GM23338 (cell line): ENCODE measurements at regions not wholly inside any gene's neighbourhood (a gene's known extent, or its start where the extent isn't known, plus 50 kb on each side); places are given as distances from the start of the nearest gene placed in this dataset.

Source experiments
- CREB1 ChIP-seq: fragments of 250-450 bp; sonication (Bioruptor Pico); IDR thresholded peaks from 2 replicates; pipeline ENCODE4 v1.5.0; 2020; ENCODE audit warnings: low read depth, mild to moderate bottlenecking, moderate library complexity
- CTCF ChIP-seq, 2 experiments: fragments of 200-600 bp in 1 of 2; sonication (generic) in 1 of 2; conservative IDR thresholded peaks; 2 replicates each; pipeline versions ENCODE4 v1.5.1 to v1.6.1; 2016 to 2017; ENCODE audit warnings: antibody characterized with exemption in 2 of 2, low read depth in 2 of 2, mild to moderate bottlenecking in 2 of 2, moderate library complexity in 1 of 2
- EZH2 ChIP-seq: fragments of 200-600 bp; sonication (generic); IDR thresholded peaks from one replicate; pipeline ENCODE4 v1.8.0; 2017; ENCODE audit warnings: antibody characterized with exemption, mild to moderate bottlenecking, low read depth; ENCODE audit not compliant: unreplicated experiment
- EZH2phosphoT487 ChIP-seq: fragments of 200-600 bp; sonication (generic); IDR thresholded peaks from one replicate; pipeline ENCODE4 v1.8.1; 2018; ENCODE audit warnings: antibody characterized with exemption; ENCODE audit not compliant: unreplicated experiment
- POLR2AphosphoS5 ChIP-seq: IDR thresholded peaks from 2 replicates; pipeline ENCODE4 v1.6.1; 2016; ENCODE audit warnings: antibody characterized with exemption, low read depth
- REST ChIP-seq: IDR thresholded peaks from one replicate; pipeline ENCODE4 v1.6.1; 2018; ENCODE audit warnings: antibody characterized with exemption; ENCODE audit not compliant: unreplicated experiment
- STAT1 ChIP-seq: IDR thresholded peaks from one replicate; pipeline ENCODE4 v1.6.1; 2016; ENCODE audit warnings: antibody characterized with exemption; ENCODE audit not compliant: unreplicated experiment
- ZNF331 ChIP-seq: fragments of 250-450 bp; sonication (Bioruptor Pico); IDR thresholded peaks from 2 replicates; pipeline ENCODE4 v1.5.0; 2020; ENCODE audit warnings: low read depth, mild to moderate bottlenecking, moderate library complexity

GRCh38 chr1:214862421-214862820 lies 220.1 kb upstream of the KCNK2 start:
- TF ChIP-seq REST (no peak), CTCF (conservative IDR thresholded peaks at IDR 0.05; ENCODE audit: low read depth in 2 of 2) (no peak), STAT1 (no peak), POLR2AphosphoS5 (no peak), EZH2 (no peak), EZH2phosphoT487 (no peak), ZNF331 (no peak), CREB1 (CRISPR knock-in tag) (no peak)
